Peyer's patch (tissue), 4 donors: ENCODE measurements at regions not wholly inside any gene's neighbourhood (a gene's known extent, or its start where the extent isn't known, plus 50 kb on each side); places are given as distances from the start of the nearest gene placed in this dataset.

Experiments used
- POLR2A ChIP-seq, 2 donors: fragments of 450-650 bp; IDR thresholded peaks; one replicate each; pipeline ENCODE4 v1.5.1; 2017; ENCODE audit warnings: antibody characterized with exemption in 2 of 2, mild to moderate bottlenecking in 2 of 2, moderate library complexity in 2 of 2
- TF ChIP-seq, protein P1 (sequence below), 6 experiments: fragments of 450-650 bp in 4 of 6; fragments of 200-600 bp in 2 of 6; sonication (generic) in 1 of 6; IDR thresholded peaks; one replicate each; pipeline ENCODE4 v1.5.1; 2017 to 2019; ENCODE audit warnings: antibody characterized with exemption in 6 of 6, mild to moderate bottlenecking in 3 of 6, moderate library complexity in 1 of 6

DNA sequence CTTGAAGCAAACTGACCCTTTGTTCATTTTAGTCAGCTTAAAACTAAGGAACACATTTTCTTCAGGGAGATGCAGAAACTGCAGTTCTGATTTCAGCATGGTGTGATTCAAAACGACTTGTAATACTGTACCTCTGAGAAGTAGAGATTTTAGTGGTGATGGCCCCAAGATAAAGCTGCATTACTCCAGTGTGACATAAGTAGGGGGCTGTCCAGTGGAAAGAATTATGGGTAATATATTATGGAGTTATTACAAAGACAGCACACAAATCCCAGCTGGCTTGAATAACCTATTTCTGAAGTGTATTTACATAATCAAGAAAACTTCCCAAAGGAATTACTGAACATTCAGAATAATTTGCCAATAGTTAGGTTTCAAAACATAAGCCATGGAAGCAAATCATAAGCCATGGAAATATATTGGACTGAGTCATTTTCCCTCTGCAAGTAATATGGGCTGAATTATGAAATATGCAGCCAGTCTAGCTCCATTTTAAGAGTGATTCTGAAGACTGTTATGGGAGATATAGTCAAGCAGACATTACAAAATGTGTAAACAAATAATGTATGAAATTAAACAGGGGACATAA, 133.7 kb upstream of the FBXL17 start:
- no peak for TF ChIP-seq POLR2A (IDR thresholded peaks at IDR 0.05)
- TF ChIP-seq, protein P1, sequence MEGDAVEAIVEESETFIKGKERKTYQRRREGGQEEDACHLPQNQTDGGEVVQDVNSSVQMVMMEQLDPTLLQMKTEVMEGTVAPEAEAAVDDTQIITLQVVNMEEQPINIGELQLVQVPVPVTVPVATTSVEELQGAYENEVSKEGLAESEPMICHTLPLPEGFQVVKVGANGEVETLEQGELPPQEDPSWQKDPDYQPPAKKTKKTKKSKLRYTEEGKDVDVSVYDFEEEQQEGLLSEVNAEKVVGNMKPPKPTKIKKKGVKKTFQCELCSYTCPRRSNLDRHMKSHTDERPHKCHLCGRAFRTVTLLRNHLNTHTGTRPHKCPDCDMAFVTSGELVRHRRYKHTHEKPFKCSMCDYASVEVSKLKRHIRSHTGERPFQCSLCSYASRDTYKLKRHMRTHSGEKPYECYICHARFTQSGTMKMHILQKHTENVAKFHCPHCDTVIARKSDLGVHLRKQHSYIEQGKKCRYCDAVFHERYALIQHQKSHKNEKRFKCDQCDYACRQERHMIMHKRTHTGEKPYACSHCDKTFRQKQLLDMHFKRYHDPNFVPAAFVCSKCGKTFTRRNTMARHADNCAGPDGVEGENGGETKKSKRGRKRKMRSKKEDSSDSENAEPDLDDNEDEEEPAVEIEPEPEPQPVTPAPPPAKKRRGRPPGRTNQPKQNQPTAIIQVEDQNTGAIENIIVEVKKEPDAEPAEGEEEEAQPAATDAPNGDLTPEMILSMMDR (IDR thresholded peaks at IDR 0.05), result no peak
